ENCODE measurements at regions not wholly inside any gene's neighbourhood (a gene's known extent, or its start where the extent isn't known, plus 50 kb on each side); places are given as distances from the start of the nearest gene placed in this dataset.

- BruUV-seq (replicated peaks) = no TSS peak
- no peak for TF ChIP-seq EZH2phosphoT487 (IDR thresholded peaks at IDR 0.05; ENCODE audit: borderline replicate concordance, low read length)
- TF ChIP-seq EZH2 (IDR thresholded peaks at IDR 0.05; ENCODE audit: low read length, unreplicated experiment) = no peak
- no peak for TF ChIP-seq CTCF (conservative IDR thresholded peaks at IDR 0.05; ENCODE audit: low read depth, low read length)
- Histone ChIP-seq H3K4me2 (ENCODE audit: low read length) (no peak overlapping the region), H3K27ac (ENCODE audit: low read length) (no peak overlapping the region), H2AFZ (ENCODE audit: low read length) (no peak overlapping the region), H3K9ac (ENCODE audit: low read length) (no peak overlapping the region), H3K36me3 (ENCODE audit: low read depth, low read length) (no peaks in the 10 kb centered on the region), H3K79me2 (ENCODE audit: low read length) (no peaks in the 10 kb centered on the region), H3K9me3 (ENCODE audit: low read length) (no peaks in the 10 kb centered on the region), H3K4me3 (ENCODE audit: low read length) (no peak overlapping the region), H3K4me1 (ENCODE audit: insufficient read depth, low read length) (peaks cover 5% of the 10 kb centered on the region; the same call in 1 of the 2 replicates), H4K20me1 (ENCODE audit: low read length) (no peaks in the 10 kb centered on the region), H3K27me3 (ENCODE audit: low read length) (no peaks in the 10 kb centered on the region), H3F3A (ENCODE audit: low read length, unreplicated experiment) (no peaks in the 10 kb centered on the region), H3K9me2 (replicated peaks; ENCODE audit: low read length) (no peaks in the 10 kb centered on the region)
- intact Hi-C loops (cut with micrococcal nuclease) = no loop called here
- DNase-seq (no peak), ATAC-seq (no peak)
- POLR2A ChIA-PET (ENCODE audit: unreplicated experiment) = no interaction called here
- CTCF ChIA-PET = no interaction called here
Observed at GRCh38 chr9:18182636-18183035, 291.3 kb upstream of the ADAMTSL1 start.

GRCh38 chr9:18183974-18184373, 290.0 kb upstream of the ADAMTSL1 start:
- intact Hi-C loops (cut with micrococcal nuclease) = no loop called here
- POLR2A ChIA-PET (ENCODE audit: unreplicated experiment) = no interaction called here
- CTCF ChIA-PET = no interaction called here
- Histone ChIP-seq H3K79me2 (ENCODE audit: low read length) (no peaks in the 10 kb centered on the region), H3K9ac (ENCODE audit: low read length) (no peak overlapping the region), H2AFZ (ENCODE audit: low read length) (no peak overlapping the region), H3K27me3 (ENCODE audit: low read length) (no peaks in the 10 kb centered on the region), H3K27ac (ENCODE audit: low read length) (no peak overlapping the region), H3K9me3 (ENCODE audit: low read length) (no peaks in the 10 kb centered on the region), H3K4me2 (ENCODE audit: low read length) (no peak overlapping the region), H3K4me3 (ENCODE audit: low read length) (no peak overlapping the region), H3F3A (ENCODE audit: low read length, unreplicated experiment) (no peaks in the 10 kb centered on the region), H3K9me2 (replicated peaks; ENCODE audit: low read length) (no peaks in the 10 kb centered on the region), H3K4me1 (ENCODE audit: insufficient read depth, low read length) (peaks cover 5% of the 10 kb centered on the region; the same call in 1 of the 2 replicates), H3K36me3 (ENCODE audit: low read depth, low read length) (no peaks in the 10 kb centered on the region), H4K20me1 (ENCODE audit: low read length) (no peaks in the 10 kb centered on the region)
- ATAC-seq = no peak
- TF ChIP-seq EZH2 (IDR thresholded peaks at IDR 0.05; ENCODE audit: low read length, unreplicated experiment) = no peak
- no peak for TF ChIP-seq EZH2phosphoT487 (IDR thresholded peaks at IDR 0.05; ENCODE audit: borderline replicate concordance, low read length)
- TF ChIP-seq CTCF (conservative IDR thresholded peaks at IDR 0.05; ENCODE audit: low read depth, low read length) = no peak
- DNase-seq = no peak
- no TSS peak for BruUV-seq (replicated peaks)

- Histone ChIP-seq H3K36me3 (ENCODE audit: low read depth, low read length) (no peaks in the 10 kb centered on the region), H3K4me3 (ENCODE audit: low read length) (no peak overlapping the region), H3F3A (ENCODE audit: low read length, unreplicated experiment) (no peaks in the 10 kb centered on the region), H3K9me2 (replicated peaks; ENCODE audit: low read length) (no peaks in the 10 kb centered on the region), H4K20me1 (ENCODE audit: low read length) (no peaks in the 10 kb centered on the region), H3K9ac (ENCODE audit: low read length) (no peak overlapping the region), H3K27me3 (ENCODE audit: low read length) (no peaks in the 10 kb centered on the region), H3K4me2 (ENCODE audit: low read length) (no peak overlapping the region), H3K9me3 (ENCODE audit: low read length) (no peaks in the 10 kb centered on the region), H3K27ac (ENCODE audit: low read length) (no peak overlapping the region), H3K79me2 (ENCODE audit: low read length) (no peaks in the 10 kb centered on the region), H2AFZ (ENCODE audit: low read length) (no peak overlapping the region), H3K4me1 (ENCODE audit: insufficient read depth, low read length) (peaks cover 5% of the 10 kb centered on the region; the same call in 1 of the 2 replicates)
- ChIA-PET CTCF (no interaction called here), POLR2A (ENCODE audit: unreplicated experiment) (no interaction called here)
- no peak for DNase-seq
- TF ChIP-seq CTCF (conservative IDR thresholded peaks at IDR 0.05; ENCODE audit: low read depth, low read length) = no peak
- TF ChIP-seq EZH2 (IDR thresholded peaks at IDR 0.05; ENCODE audit: low read length, unreplicated experiment) = no peak
- TF ChIP-seq EZH2phosphoT487 (IDR thresholded peaks at IDR 0.05; ENCODE audit: borderline replicate concordance, low read length) = no peak
- BruUV-seq (replicated peaks) = no TSS peak
- ATAC-seq = no peak
- intact Hi-C loops (cut with micrococcal nuclease) = no loop called here
Observed at GRCh38 chr9:18184401-18184800, 289.6 kb upstream of the ADAMTSL1 start.
